ENCODE measurements at regions not wholly inside any gene's neighbourhood (a gene's known extent, or its start where the extent isn't known, plus 50 kb on each side); places are given as distances from the start of the nearest gene placed in this dataset.
"Not testable (repeated sequence)": the region's sequence is repeated elsewhere in the genome, so short reads cannot be mapped to it uniquely, and the experiment has no call there.

DNA sequence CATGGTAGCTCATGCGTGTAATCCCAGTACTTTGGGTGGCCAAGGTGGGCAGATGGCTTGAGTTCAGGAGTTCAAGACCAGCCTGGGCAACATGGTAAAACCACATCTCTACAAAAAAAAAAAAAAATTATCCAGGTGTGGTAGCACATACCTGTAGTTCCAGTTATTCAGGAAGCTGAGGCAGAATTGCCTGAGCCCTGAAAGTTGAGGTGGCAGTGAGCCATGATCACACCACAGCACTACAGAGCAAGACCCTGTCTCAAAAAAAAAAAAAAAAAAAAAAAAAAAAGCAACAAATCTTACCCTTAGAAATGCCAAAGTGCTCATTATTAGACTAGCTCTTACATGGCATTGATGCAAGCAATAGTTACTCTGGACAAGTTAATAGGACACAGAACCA lies 724.9 kb downstream of the MAT2B start:
- Histone ChIP-seq H3K4me3 (no peak overlapping the region), H3K27me3 (no peaks in the 10 kb centered on the region), H4K20me1 (no peaks in the 10 kb centered on the region), H3K27ac (no peak overlapping the region), H3K9ac (no peak overlapping the region), H3K4me2 (no peak overlapping the region), H3K4me1 (peaks cover 24% of the 10 kb centered on the region), H3K9me3 (peaks cover 12% of the 10 kb centered on the region), H3K36me3 (no peaks in the 10 kb centered on the region)
- TF ChIP-seq Cebpa-rat (IDR thresholded peaks at IDR 0.05): no peak

DNA sequence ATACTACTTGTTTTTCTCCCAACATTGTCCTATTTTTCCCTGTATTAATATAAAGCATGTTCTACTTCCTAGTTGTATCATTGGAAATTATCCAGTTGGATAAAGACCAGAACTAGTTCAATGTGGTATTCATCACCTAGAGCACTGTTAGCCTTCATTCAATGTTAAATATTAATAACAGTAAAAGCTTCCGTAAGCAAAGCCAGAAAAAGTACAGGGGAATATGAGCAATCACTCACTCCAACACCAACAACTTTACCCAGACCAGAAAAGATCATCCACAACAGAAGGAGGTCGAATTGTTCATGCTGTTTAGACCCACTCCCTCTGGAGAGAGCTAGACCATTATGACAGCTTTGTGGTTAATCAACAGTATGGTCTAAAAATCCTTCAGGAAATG lies 728.4 kb downstream of the MAT2B start:
- peaks cover 35% of the 10 kb centered on the region for H3K4me1 ChIP-seq
- no peak overlapping the region for H3K9ac ChIP-seq
- no peaks in the 10 kb centered on the region for H4K20me1 ChIP-seq
- peaks cover 4% of the 10 kb centered on the region for H3K9me3 ChIP-seq
- H3K4me2 ChIP-seq: peak overlapping the region; percentile 77
- no peak overlapping the region for H3K27ac ChIP-seq
- no peaks in the 10 kb centered on the region for H3K36me3 ChIP-seq
- H3K4me3 ChIP-seq: no peak overlapping the region
- H3K27me3 ChIP-seq: no peaks in the 10 kb centered on the region
- TF ChIP-seq Cebpa-rat (IDR thresholded peaks at IDR 0.05): no peak

DNA sequence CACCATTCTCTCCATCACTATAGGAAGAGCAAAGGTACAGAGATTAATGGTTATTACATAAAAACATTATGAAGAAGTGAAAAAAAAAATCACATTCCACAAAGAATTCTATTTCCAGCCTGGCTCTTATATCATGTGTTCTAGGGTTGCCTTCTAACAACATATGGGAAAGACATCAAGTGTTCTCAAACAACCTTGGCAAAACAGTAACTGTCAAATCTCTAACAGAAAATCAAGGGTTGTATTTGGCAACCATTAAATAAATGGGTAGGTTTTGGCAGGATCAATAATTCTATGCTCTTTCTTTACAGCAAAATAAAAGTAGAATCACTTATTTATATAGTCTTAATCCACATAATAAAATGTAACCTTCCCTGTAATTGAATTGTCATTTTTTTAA lies 728.9 kb downstream of the MAT2B start:
- Histone ChIP-seq H3K4me3 (no peak overlapping the region), H3K9me3 (no peaks in the 10 kb centered on the region), H3K27me3 (no peaks in the 10 kb centered on the region), H3K9ac (no peak overlapping the region), H3K4me1 (peaks cover 35% of the 10 kb centered on the region), H4K20me1 (no peaks in the 10 kb centered on the region), H3K4me2 (peak overlapping the region; percentile 77), H3K36me3 (no peaks in the 10 kb centered on the region), H3K27ac (peak overlapping the region; percentile 32; the same call in 1 of the 2 replicates)
- TF ChIP-seq Cebpa-rat (IDR thresholded peaks at IDR 0.05): no peak

DNA sequence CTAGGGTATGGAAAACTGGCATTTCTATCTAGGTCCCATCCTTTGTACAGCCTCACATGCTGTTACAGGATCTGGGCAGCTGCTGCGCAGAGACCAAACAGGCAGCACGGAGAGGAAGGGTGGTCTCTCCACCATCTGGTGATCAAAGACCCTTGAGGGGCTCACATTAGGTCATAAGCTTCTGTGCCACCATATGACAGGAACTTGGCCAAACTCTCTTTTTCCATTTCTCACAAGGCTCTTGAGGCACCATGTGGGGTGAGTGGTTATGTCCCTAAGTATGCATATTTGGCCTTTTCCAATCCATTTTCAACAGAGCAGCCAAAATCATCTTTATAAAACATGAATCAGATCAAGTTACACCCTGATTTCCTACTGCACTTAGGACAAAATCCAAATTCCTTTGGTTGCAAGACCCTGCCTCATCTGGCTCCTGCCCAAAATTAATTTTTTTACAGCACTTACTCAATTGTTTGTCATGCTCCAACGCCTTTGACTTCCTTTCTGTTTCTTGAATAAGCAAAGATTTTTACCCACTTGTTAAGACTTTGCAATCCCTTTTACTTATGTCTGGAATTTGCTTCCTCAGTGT lies 730.0 kb downstream of the MAT2B start:
- TF ChIP-seq Cebpa-rat (IDR thresholded peaks at IDR 0.05): no peak
- Histone ChIP-seq H3K9me3 (no peaks in the 10 kb centered on the region), H3K27me3 (no peaks in the 10 kb centered on the region), H3K4me2 (peak overlapping the region; percentile 77), H3K27ac (peak overlapping the region; percentile 32), H3K9ac (no peak overlapping the region; the same call in 1 of the 2 replicates), H3K4me3 (no peak overlapping the region), H3K4me1 (peaks cover 35% of the 10 kb centered on the region), H4K20me1 (no peaks in the 10 kb centered on the region), H3K36me3 (no peaks in the 10 kb centered on the region)

DNA sequence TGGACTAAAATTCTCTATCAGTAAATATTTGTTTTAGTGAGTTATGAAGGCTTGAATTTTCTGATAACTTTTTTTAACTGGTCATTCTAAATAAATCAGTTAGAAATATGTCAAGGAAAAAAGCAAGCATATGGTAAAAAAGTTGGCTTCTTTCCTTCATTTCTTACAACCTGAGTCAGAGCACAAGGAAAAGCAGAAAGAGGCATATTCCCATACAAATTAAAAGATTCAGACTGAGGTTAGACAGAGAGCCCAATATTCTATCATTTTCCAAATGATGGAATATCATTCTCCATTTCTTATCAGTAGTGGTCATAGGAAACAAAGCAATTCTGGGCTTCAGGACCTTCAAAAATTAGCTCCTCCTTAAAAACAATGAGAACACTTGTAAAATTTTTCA lies 732.1 kb downstream of the MAT2B start:
- Histone ChIP-seq H3K4me2 (no peak overlapping the region), H3K4me1 (peaks cover 35% of the 10 kb centered on the region), H4K20me1 (no peaks in the 10 kb centered on the region), H3K27ac (no peak overlapping the region), H3K4me3 (no peak overlapping the region), H3K27me3 (no peaks in the 10 kb centered on the region), H3K36me3 (no peaks in the 10 kb centered on the region), H3K9me3 (no peaks in the 10 kb centered on the region), H3K9ac (no peak overlapping the region)
- TF ChIP-seq Cebpa-rat (IDR thresholded peaks at IDR 0.05): no peak

DNA sequence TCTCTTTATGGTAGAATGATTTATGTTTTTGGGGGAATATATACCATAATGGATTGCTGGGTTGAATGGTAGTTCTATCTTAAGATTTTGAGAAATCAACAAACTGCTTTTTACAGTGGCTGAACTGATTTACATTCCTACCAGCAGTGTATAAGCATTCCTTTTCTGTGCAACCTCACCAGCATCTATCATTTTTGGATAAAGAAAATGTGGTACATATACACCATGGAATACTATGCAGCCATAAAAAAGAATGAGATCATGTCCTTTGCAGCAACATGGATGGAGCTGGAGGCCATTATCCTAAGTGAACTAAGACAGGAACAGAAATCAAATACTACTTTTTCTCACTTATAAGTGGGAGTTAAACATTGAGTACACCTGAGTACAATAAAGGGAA lies 746.4 kb downstream of the MAT2B start:
- peaks cover 22% of the 10 kb centered on the region for H3K9me3 ChIP-seq
- H3K27me3 ChIP-seq, H3K4me3 ChIP-seq, H3K9ac ChIP-seq, H3K27ac ChIP-seq, H3K36me3 ChIP-seq, H3K4me2 ChIP-seq, H4K20me1 ChIP-seq: not testable (repeated sequence)
- peaks cover 26% of the 10 kb centered on the region for H3K4me1 ChIP-seq

DNA sequence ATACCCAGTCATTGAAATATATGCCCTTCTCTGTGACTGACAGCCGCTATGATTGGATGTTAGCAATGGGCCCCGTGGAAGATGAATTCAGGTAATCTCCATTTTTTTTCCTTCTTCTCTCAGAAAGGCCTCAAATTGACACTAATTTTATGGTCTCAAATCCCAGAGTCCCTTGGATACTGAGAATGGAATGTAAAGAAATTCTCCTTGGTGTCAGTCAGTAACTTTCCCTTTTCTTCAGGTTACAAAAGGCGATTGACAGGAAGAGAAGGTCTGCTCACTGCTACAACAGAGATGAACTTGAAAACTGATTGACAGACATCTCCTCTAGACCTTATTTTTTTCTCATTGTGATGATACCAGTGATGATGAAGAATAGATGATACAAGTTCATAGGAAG lies 748.3 kb downstream of the MAT2B start:
- H3K9me3 ChIP-seq: peaks cover 22% of the 10 kb centered on the region
- H3K4me2 ChIP-seq: peak overlapping the region; percentile 52
- no peak for TF ChIP-seq Cebpa-rat (IDR thresholded peaks at IDR 0.05)
- H3K27me3 ChIP-seq: no peaks in the 10 kb centered on the region
- H3K27ac ChIP-seq: no peak overlapping the region
- H4K20me1 ChIP-seq: no peaks in the 10 kb centered on the region
- H3K36me3 ChIP-seq: no peaks in the 10 kb centered on the region
- no peak overlapping the region for H3K9ac ChIP-seq
- no peak overlapping the region for H3K4me3 ChIP-seq
- peaks cover 26% of the 10 kb centered on the region for H3K4me1 ChIP-seq

DNA sequence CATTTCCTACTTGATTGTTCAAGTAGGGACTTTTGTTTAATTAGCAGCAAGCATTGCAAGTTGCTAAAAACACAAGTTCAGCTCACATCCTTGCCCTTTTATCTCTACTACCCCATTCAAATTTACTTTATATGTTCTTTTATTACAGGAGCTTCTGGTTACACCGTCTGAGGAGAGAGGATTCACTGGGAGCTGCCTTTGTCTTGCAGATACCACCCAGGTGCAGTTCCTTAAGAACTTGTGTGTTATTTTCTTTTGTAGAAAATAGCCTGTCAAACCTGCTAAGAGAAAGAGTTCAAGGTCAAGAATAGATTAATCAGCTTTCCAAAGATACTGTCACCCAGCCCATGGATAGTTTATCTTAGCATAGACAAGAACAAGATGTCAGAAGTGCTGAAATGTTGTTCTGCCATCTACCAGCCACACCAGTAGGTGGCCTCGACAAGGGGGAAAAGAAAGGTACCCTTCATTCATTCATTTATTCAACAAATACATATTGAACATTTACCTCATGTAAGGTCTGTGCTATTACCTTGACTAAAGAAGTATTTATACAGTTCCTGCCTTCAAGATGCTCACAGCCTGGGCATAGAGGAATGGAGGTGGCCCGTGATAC lies 750.3 kb downstream of the MAT2B start:
- H3K9ac ChIP-seq: no peak overlapping the region
- peaks cover 26% of the 10 kb centered on the region for H3K4me1 ChIP-seq
- H3K4me2 ChIP-seq: peak overlapping the region; percentile 52
- H3K9me3 ChIP-seq: peaks cover 22% of the 10 kb centered on the region
- H3K27ac ChIP-seq: 0 out of 2 replicates have a peak overlapping the region, but pooled peaks have one; percentile 38
- H3K27me3 ChIP-seq: no peaks in the 10 kb centered on the region
- no peaks in the 10 kb centered on the region for H4K20me1 ChIP-seq
- no peak for TF ChIP-seq Cebpa-rat (IDR thresholded peaks at IDR 0.05)
- no peak overlapping the region for H3K4me3 ChIP-seq
- H3K36me3 ChIP-seq: no peaks in the 10 kb centered on the region

DNA sequence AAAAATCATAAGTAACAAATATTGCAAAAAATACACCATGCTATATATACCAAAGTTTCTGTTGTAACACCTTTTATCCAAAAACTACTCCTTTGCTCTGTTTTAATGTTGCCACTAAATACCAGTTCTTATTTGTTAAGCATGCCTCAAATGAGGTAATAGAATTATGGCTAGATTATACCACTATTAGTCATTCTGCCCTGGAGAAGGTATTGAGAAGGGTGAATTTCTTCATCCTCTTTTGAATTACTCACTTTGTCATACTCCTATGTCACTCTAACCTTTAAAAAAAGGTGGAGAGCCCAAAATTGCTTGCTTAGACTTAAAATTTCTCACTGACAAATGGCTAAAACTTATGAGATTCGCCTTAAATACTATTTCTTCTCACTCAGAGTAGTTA lies 750.9 kb downstream of the MAT2B start:
- Histone ChIP-seq H4K20me1 (no peaks in the 10 kb centered on the region), H3K9me3 (peaks cover 22% of the 10 kb centered on the region), H3K9ac (no peak overlapping the region), H3K27ac (no peak overlapping the region), H3K4me2 (no peak overlapping the region), H3K27me3 (no peaks in the 10 kb centered on the region), H3K36me3 (no peaks in the 10 kb centered on the region), H3K4me1 (peaks cover 26% of the 10 kb centered on the region), H3K4me3 (no peak overlapping the region)
- no peak for TF ChIP-seq Cebpa-rat (IDR thresholded peaks at IDR 0.05)

DNA sequence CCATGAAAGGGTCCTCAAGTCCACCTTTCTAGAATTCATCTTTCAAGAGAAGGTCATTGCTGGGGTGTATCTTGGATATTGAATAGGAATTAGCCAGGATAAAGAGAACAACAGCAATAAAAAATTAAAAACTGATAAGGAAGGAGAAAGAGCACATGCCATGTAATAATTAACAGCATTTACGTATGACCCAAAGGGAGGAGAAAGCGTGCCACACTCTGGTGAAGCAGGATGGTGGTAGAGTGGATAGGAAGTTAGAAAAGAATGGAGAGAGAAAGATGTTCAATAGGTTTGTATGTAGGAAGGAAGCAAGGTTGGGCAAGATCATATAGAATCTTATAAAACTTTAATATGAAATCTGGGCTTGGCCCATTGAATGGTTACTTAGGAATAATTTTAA lies 751.5 kb downstream of the MAT2B start:
- TF ChIP-seq Cebpa-rat (IDR thresholded peaks at IDR 0.05): no peak

More for the DNA sequence above, 751.5 kb downstream of the MAT2B start:
- Histone ChIP-seq H4K20me1 (no peaks in the 10 kb centered on the region), H3K36me3 (no peaks in the 10 kb centered on the region), H3K27me3 (no peaks in the 10 kb centered on the region), H3K9me3 (peaks cover 19% of the 10 kb centered on the region), H3K4me3 (no peak overlapping the region), H3K4me2 (no peak overlapping the region), H3K4me1 (peaks cover 26% of the 10 kb centered on the region), H3K9ac (no peak overlapping the region), H3K27ac (no peak overlapping the region)
